Endothelial cell of umbilical vein (primary cell): ENCODE measurements at regions not wholly inside any gene's neighbourhood (a gene's known extent, or its start where the extent isn't known, plus 50 kb on each side); places are given as distances from the start of the nearest gene placed in this dataset.

ENCODE experiments used
- BruUV-seq: library from RNA; stranded (reverse); fragments of 400-500 nt; replicated peaks from 2 replicates; lab custom pipeline; 2021; lab: Mats Ljungman, UMichigan
- CTCF ChIA-PET: fragments of 300-600, 350-600 bp; sonication (Branson Sonifier 250); formaldehyde crosslinking; loops from one replicate; lab custom pipeline; 2021; ENCODE audit warnings: antibody characterized with exemption, inconsistent platforms; lab: Charles Lee
- POLR2A ChIA-PET: fragments of 300-600, 350-600 bp; sonication (Branson Sonifier 250); formaldehyde crosslinking; loops from one replicate; lab custom pipeline; 2021; ENCODE audit warnings: antibody characterized with exemption, inconsistent platforms; lab: Charles Lee
- DNase-seq: peaks from one replicate; pipeline ENCODE4 v3.0.0-alpha.2; 2011; ENCODE audit warnings: low read depth, low spot score
- FAIRE-seq: peaks from 2 replicates; lab custom pipeline; 2011; peaks lifted over from hg19 to GRCh38; lab: Jason Lieb, UNC
- H2AFZ ChIP-seq: 2 replicates; pipeline ENCODE4 v1.6.0; 2012; ENCODE audit warnings: low read depth, low read length, control low read depth, inconsistent platforms
- H3K27ac ChIP-seq: 2 replicates; pipeline ENCODE4 v1.5.1; 2011; ENCODE audit warnings: low read depth, mild to moderate bottlenecking, control low read depth, low read length, moderate library complexity; ENCODE audit not compliant: insufficient read depth
- H3K27me3 ChIP-seq, 2 experiments: 2 replicates each; pipeline versions ENCODE4 v1.6.0 to v1.6.1; 2011; ENCODE audit warnings: low read length in 2 of 2, mixed read lengths in 1 of 2; ENCODE audit not compliant: control insufficient read depth in 2 of 2, insufficient read depth in 2 of 2
- H3K36me3 ChIP-seq, 2 experiments: 2 replicates in 1 of 2; 3 replicates in 1 of 2; pipeline ENCODE4 v1.5.1; 2011; ENCODE audit warnings: low read length in 2 of 2, mild to moderate bottlenecking in 1 of 2, moderate library complexity in 1 of 2; ENCODE audit not compliant: control insufficient read depth in 2 of 2, insufficient read depth in 2 of 2; ENCODE audit errors: extremely low read depth in 1 of 2
- H3K4me1 ChIP-seq: 3 replicates; pipeline ENCODE4 v1.5.1; 2011; ENCODE audit warnings: mild to moderate bottlenecking, low read length; ENCODE audit not compliant: control insufficient read depth, insufficient read depth; ENCODE audit errors: extremely low read depth
- H3K4me2 ChIP-seq: 2 replicates; pipeline ENCODE4 v1.6.1; 2011; ENCODE audit warnings: low read length, control low read depth, mixed read lengths; ENCODE audit not compliant: insufficient read depth
- H3K4me3 ChIP-seq, 3 experiments: fragments of 200-600 bp in 1 of 3; sonication (generic), shearing (Covaris generic) in 1 of 3; replicated peaks in 1 of 3; 2 replicates each; pipeline ENCODE4 v1.5.1; 2011 to 2016; ENCODE audit warnings: control low read depth in 3 of 3, low read length in 3 of 3, mild to moderate bottlenecking in 2 of 3, inconsistent platforms in 1 of 3, low read depth in 1 of 3, moderate library complexity in 1 of 3; ENCODE audit not compliant: insufficient read depth in 1 of 3
- H3K79me2 ChIP-seq: 2 replicates; pipeline ENCODE4 v1.6.0; 2012; ENCODE audit warnings: low read length, inconsistent platforms; ENCODE audit not compliant: control insufficient read depth, insufficient read depth
- H3K9ac ChIP-seq: replicated peaks from 2 replicates; pipeline ENCODE3; 2011; ENCODE audit warnings: low read length, control low read depth; ENCODE audit not compliant: insufficient read depth; ENCODE audit errors: extremely low read depth
- H3K9me1 ChIP-seq: replicated peaks from 3 replicates; pipeline ENCODE4 v1.6.0; 2011; ENCODE audit warnings: mild to moderate bottlenecking, low read length; ENCODE audit not compliant: control insufficient read depth, insufficient read depth; ENCODE audit errors: extremely low read depth
- H3K9me3 ChIP-seq: replicated peaks from 2 replicates; pipeline ENCODE4 v1.5.1; 2012; ENCODE audit warnings: low read length, inconsistent platforms; ENCODE audit not compliant: control insufficient read depth, insufficient read depth
- H4K20me1 ChIP-seq: replicated peaks from 2 replicates; pipeline ENCODE3; 2011; ENCODE audit warnings: mild to moderate bottlenecking, low read length; ENCODE audit not compliant: control insufficient read depth, insufficient read depth; ENCODE audit errors: extremely low read depth
- CTCF ChIP-seq, 2 donors: IDR thresholded peaks; 1 replicate in 1 of 2; 2 replicates in 1 of 2; pipeline ENCODE4 v1.5.1; 2011; ENCODE audit warnings: low read length in 2 of 2, mild to moderate bottlenecking in 2 of 2, moderate library complexity in 2 of 2, control low read depth in 1 of 2, inconsistent platforms in 1 of 2, low read depth in 1 of 2; ENCODE audit not compliant: insufficient read depth in 1 of 2; ENCODE audit errors: extremely low read depth in 1 of 2
- EZH2 ChIP-seq: IDR thresholded peaks from 2 replicates; pipeline ENCODE4 v1.6.1; 2012; ENCODE audit warnings: borderline replicate concordance, low read depth, mild to moderate bottlenecking, moderate library complexity, low read length, inconsistent platforms; ENCODE audit not compliant: severe bottlenecking
- FOS ChIP-seq: IDR thresholded peaks from 2 replicates; pipeline ENCODE4 v1.6.1; 2011; ENCODE audit warnings: mild to moderate bottlenecking, low read length, moderate library complexity, borderline replicate concordance; ENCODE audit not compliant: insufficient read depth
- GATA2 ChIP-seq: IDR thresholded peaks from 2 replicates; pipeline ENCODE4 v1.7.0; 2011; ENCODE audit warnings: low read depth, mild to moderate bottlenecking, moderate library complexity, mixed read lengths, low read length; ENCODE audit not compliant: insufficient read length, insufficient read depth
- JUN ChIP-seq: IDR thresholded peaks from 2 replicates; pipeline ENCODE4 v1.6.1; 2011; ENCODE audit warnings: borderline replicate concordance, low read depth; ENCODE audit not compliant: insufficient read length, insufficient read depth
- MYC ChIP-seq: IDR thresholded peaks from one replicate; pipeline ENCODE4 v1.6.1; 2011; ENCODE audit warnings: mild to moderate bottlenecking, low read depth, low read length
- POLR2A ChIP-seq: IDR thresholded peaks from 2 replicates; pipeline ENCODE4 v1.6.1; 2012; ENCODE audit warnings: low read depth, mild to moderate bottlenecking, control low read depth, low read length
- POLR2AphosphoS5 ChIP-seq: IDR thresholded peaks from 2 replicates; pipeline ENCODE4 v1.6.1; 2012; ENCODE audit warnings: low read depth, mild to moderate bottlenecking, control low read depth, low read length, moderate library complexity; ENCODE audit not compliant: insufficient read depth
- dilution Hi-C: fragments of 300-500 bp; cut with MboI; formaldehyde crosslinking; loops from one replicate; pipeline ENCODE4 v1.15.0; 2019; ENCODE audit warnings: low sequenced_read_pairs; ENCODE audit not compliant: extremely low pct_ligation_motif_present
- intact Hi-C: fragments of 100-400 bp; cut with micrococcal nuclease; formaldehyde crosslinking; loops from one replicate; pipeline ENCODE4 v1.10.0; 2022
- TF ChIP-seq, protein P1 (sequence below): IDR thresholded peaks from 2 replicates; pipeline ENCODE4 v1.6.1; 2011; ENCODE audit not compliant: insufficient read depth, insufficient read length

- dilution Hi-C loops (no loop called here), intact Hi-C loops (no loop called here)
- no peak for FAIRE-seq
Observed at GRCh38 chr1:80659161-80659560, 1141.6 kb upstream of the ADGRL2 start.

More at GRCh38 chr1:80659161-80659560, 1141.6 kb upstream of the ADGRL2 start:
- H3K4me2 ChIP-seq = no peak overlapping the region
- no peaks in the 10 kb centered on the region for H3K9me3 ChIP-seq
- no peak overlapping the region for H3K27ac ChIP-seq
- no peaks in the 10 kb centered on the region for H3K79me2 ChIP-seq
- POLR2A ChIA-PET = no interaction called here
- H4K20me1 ChIP-seq = no peaks in the 10 kb centered on the region
- no peak for DNase-seq
- TF ChIP-seq JUN = no peak
- TF ChIP-seq EZH2 = no peak
- TF ChIP-seq POLR2A = no peak
- no peak for TF ChIP-seq CTCF (IDR thresholded peaks at IDR 0.05; ENCODE audit: extremely low read depth in 1 of 2, insufficient read depth in 1 of 2, low read depth in 1 of 2, low read length in 2 of 2)
- TF ChIP-seq POLR2AphosphoS5 = no peak
- TF ChIP-seq MYC = no peak
- TF ChIP-seq, protein P1, sequence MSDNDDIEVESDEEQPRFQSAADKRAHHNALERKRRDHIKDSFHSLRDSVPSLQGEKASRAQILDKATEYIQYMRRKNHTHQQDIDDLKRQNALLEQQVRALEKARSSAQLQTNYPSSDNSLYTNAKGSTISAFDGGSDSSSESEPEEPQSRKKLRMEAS = no peak
- no peak for TF ChIP-seq FOS
- TF ChIP-seq GATA2 = no peak
- H2AFZ ChIP-seq = no peak overlapping the region
- H3K4me3 ChIP-seq = no peak overlapping the region
- H3K27me3 ChIP-seq = no peaks in the 10 kb centered on the region
- CTCF ChIA-PET = no interaction called here
- no peaks in the 10 kb centered on the region for H3K4me1 ChIP-seq
- no peaks in the 10 kb centered on the region for H3K36me3 ChIP-seq
- no peak overlapping the region for H3K9ac ChIP-seq
- H3K9me1 ChIP-seq = peaks cover 3% of the 10 kb centered on the region
- no TSS peak for BruUV-seq
